ENCODE measurements at regions not wholly inside any gene's neighbourhood (a gene's known extent, or its start where the extent isn't known, plus 50 kb on each side); places are given as distances from the start of the nearest gene placed in this dataset.

GRCh38 chr7:118472581-118472980, 248.1 kb downstream of the ANKRD7 start:
- Mint-ChIP-seq H3K9me3 (no peaks in the 10 kb centered on the region), H3K4me1 (no peaks in the 10 kb centered on the region), H3K36me3 (ENCODE audit: low read depth) (no peaks in the 10 kb centered on the region), H3K27ac (no peak overlapping the region), H3K27me3 (ENCODE audit: insufficient read depth) (no peaks in the 10 kb centered on the region), H3K4me3 (no peak overlapping the region)
- H3K36me3 ChIP-seq (ENCODE audit: control insufficient read depth, insufficient read depth, low read length), result no peaks in the 10 kb centered on the region
- H3K27ac ChIP-seq (ENCODE audit: low read depth, low read length), result no peak overlapping the region
- no peak overlapping the region for H3K9ac ChIP-seq (ENCODE audit: extremely low read depth, low read length, poor library complexity, severe bottlenecking)
- no peak for TF ChIP-seq CTCF (conservative IDR thresholded peaks at IDR 0.05)
- DNase-seq, result no peak
- H3K27me3 ChIP-seq (ENCODE audit: control insufficient read depth, insufficient read depth, low read length, poor library complexity, severe bottlenecking), result no peaks in the 10 kb centered on the region
- no peak overlapping the region for H3K4me3 ChIP-seq (ENCODE audit: low read length)
- 93 to 94% methylated on average over 2 to 3 of the region's 3 CpGs for WGBS, 2 experiments (ENCODE audit: insufficient coverage in 1 of 2, insufficient read length in 1 of 2)
- H3K9me3 ChIP-seq (ENCODE audit: control insufficient read depth, low read length), result no peaks in the 10 kb centered on the region
- no peaks in the 10 kb centered on the region for H3K4me1 ChIP-seq (ENCODE audit: control insufficient read depth, insufficient read depth, low read length)

DNA sequence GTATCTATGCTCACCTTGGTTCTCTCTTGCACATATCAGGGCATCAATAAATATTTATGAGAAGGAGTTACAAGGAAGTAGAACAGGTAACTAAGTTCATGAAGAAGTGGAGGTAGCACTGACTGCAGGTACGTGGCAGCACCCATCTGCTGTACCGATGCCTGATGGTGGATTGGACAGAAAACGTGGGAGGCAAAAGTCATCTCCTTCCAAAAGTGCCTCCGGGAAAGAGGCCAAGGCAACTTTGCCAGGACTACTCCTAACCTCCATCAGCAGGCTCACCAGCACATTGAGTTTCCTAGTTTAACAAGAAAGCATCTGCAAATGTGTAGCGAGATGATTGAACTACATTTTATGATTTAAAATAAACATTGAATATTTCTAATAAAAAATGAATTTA, 248.8 kb downstream of the ANKRD7 start:
- H3K9me3 Mint-ChIP-seq, result no peaks in the 10 kb centered on the region
- Histone ChIP-seq H3K4me1 (ENCODE audit: control insufficient read depth, insufficient read depth, low read length) (no peaks in the 10 kb centered on the region), H3K4me3 (ENCODE audit: low read length) (no peak overlapping the region), H3K9ac (ENCODE audit: extremely low read depth, low read length, poor library complexity, severe bottlenecking) (no peak overlapping the region), H3K27ac (ENCODE audit: low read depth, low read length) (no peak overlapping the region), H3K27me3 (ENCODE audit: control insufficient read depth, insufficient read depth, low read length, poor library complexity, severe bottlenecking) (no peaks in the 10 kb centered on the region), H3K36me3 (ENCODE audit: control insufficient read depth, insufficient read depth, low read length) (no peaks in the 10 kb centered on the region), H3K9me3 (ENCODE audit: control insufficient read depth, low read length) (no peaks in the 10 kb centered on the region)
- H3K36me3 Mint-ChIP-seq (ENCODE audit: low read depth), result no peaks in the 10 kb centered on the region
- H3K27me3 Mint-ChIP-seq (ENCODE audit: insufficient read depth), result no peaks in the 10 kb centered on the region
- H3K4me1 Mint-ChIP-seq, result no peaks in the 10 kb centered on the region
- 91 to 96% methylated on average over 3 to 4 of the region's 5 CpGs for WGBS, 2 experiments (ENCODE audit: insufficient coverage in 1 of 2, insufficient read length in 1 of 2)
- no peak for DNase-seq
- TF ChIP-seq CTCF (conservative IDR thresholded peaks at IDR 0.05), result no peak
- no peak overlapping the region for H3K4me3 Mint-ChIP-seq
- no peak overlapping the region for H3K27ac Mint-ChIP-seq

- DNase-seq, result no peak
- Mint-ChIP-seq H3K36me3 (ENCODE audit: low read depth) (peaks cover 3% of the 10 kb centered on the region), H3K27me3 (ENCODE audit: insufficient read depth) (no peaks in the 10 kb centered on the region), H3K27ac (no peak overlapping the region), H3K4me3 (no peak overlapping the region), H3K9me3 (peaks cover 6% of the 10 kb centered on the region), H3K4me1 (no peaks in the 10 kb centered on the region)
- H3K4me1 ChIP-seq (ENCODE audit: control insufficient read depth, insufficient read depth, low read length), result no peaks in the 10 kb centered on the region
- H3K27me3 ChIP-seq (ENCODE audit: control insufficient read depth, insufficient read depth, low read length, poor library complexity, severe bottlenecking), result no peaks in the 10 kb centered on the region
- peaks cover 10% of the 10 kb centered on the region for H3K9me3 ChIP-seq (ENCODE audit: control insufficient read depth, low read length)
- H3K36me3 ChIP-seq (ENCODE audit: control insufficient read depth, insufficient read depth, low read length), result no peaks in the 10 kb centered on the region
- H3K4me3 ChIP-seq (ENCODE audit: low read length), result no peak overlapping the region
- no peak overlapping the region for H3K27ac ChIP-seq (ENCODE audit: low read depth, low read length)
- 92% methylated on average over 2 of the region's 2 CpGs; no CpG with 5 or more reads in 1 of the 2 experiments for WGBS, 2 experiments (ENCODE audit: insufficient coverage in 1 of 2, insufficient read length in 1 of 2)
- H3K9ac ChIP-seq (ENCODE audit: extremely low read depth, low read length, poor library complexity, severe bottlenecking), result no peak overlapping the region
- no peak for TF ChIP-seq CTCF (conservative IDR thresholded peaks at IDR 0.05)
Measured at GRCh38 chr7:118476036-118476435, 251.5 kb downstream of the ANKRD7 start.

All from endodermal cell (in vitro differentiated cells).